ENCODE measurements at regions not wholly inside any gene's neighbourhood (a gene's known extent, or its start where the extent isn't known, plus 50 kb on each side); places are given as distances from the start of the nearest gene placed in this dataset.
"Not testable (repeated sequence)": the region's sequence is repeated elsewhere in the genome, so short reads cannot be mapped to it uniquely, and the experiment has no call there.

GRCh38 chr13:33550885-33551284 is 265.3 kb upstream of the STARD13 start:
- no peak for TF ChIP-seq CTCF (IDR thresholded peaks at IDR 0.05; ENCODE audit: insufficient read depth, low read depth, low read length, missing control alignments)
- no peak overlapping the region for H3K4me3 ChIP-seq (ENCODE audit: low read depth, low read length)
- no peak for DNase-seq (ENCODE audit: low read depth)

- no peak for TF ChIP-seq CTCF (IDR thresholded peaks at IDR 0.05; ENCODE audit: insufficient read depth, low read depth, low read length, missing control alignments)
- DNase-seq (ENCODE audit: low read depth), result peak; percentile 70
- no peak overlapping the region for H3K4me3 ChIP-seq (ENCODE audit: low read depth, low read length)
These were observed 262.8 kb upstream of the RFC3 start for GRCh38 chr13:33554919-33555791.

GRCh38 chr13:33556828-33557227 is 261.1 kb upstream of the RFC3 start:
- no peak overlapping the region for H3K4me3 ChIP-seq (ENCODE audit: low read depth, low read length)
- TF ChIP-seq CTCF (IDR thresholded peaks at IDR 0.05; ENCODE audit: insufficient read depth, low read depth, low read length, missing control alignments), result no peak
- no peak for DNase-seq (ENCODE audit: low read depth)

- DNase-seq (ENCODE audit: low read depth), result no peak
- TF ChIP-seq CTCF (IDR thresholded peaks at IDR 0.05; ENCODE audit: insufficient read depth, low read depth, low read length, missing control alignments), result no peak
These were observed 257.2 kb upstream of the RFC3 start for GRCh38 chr13:33560726-33561125.

GRCh38 chr13:33561627-33562026 is 256.3 kb upstream of the RFC3 start:
- no peak overlapping the region for H3K4me3 ChIP-seq (ENCODE audit: low read depth, low read length)
- no peak for TF ChIP-seq CTCF (IDR thresholded peaks at IDR 0.05; ENCODE audit: insufficient read depth, low read depth, low read length, missing control alignments)
- no peak for DNase-seq (ENCODE audit: low read depth)

More at GRCh38 chr13:33560726-33561125, 257.2 kb upstream of the RFC3 start:
- H3K4me3 ChIP-seq (ENCODE audit: low read depth, low read length), result no peak overlapping the region

DNA sequence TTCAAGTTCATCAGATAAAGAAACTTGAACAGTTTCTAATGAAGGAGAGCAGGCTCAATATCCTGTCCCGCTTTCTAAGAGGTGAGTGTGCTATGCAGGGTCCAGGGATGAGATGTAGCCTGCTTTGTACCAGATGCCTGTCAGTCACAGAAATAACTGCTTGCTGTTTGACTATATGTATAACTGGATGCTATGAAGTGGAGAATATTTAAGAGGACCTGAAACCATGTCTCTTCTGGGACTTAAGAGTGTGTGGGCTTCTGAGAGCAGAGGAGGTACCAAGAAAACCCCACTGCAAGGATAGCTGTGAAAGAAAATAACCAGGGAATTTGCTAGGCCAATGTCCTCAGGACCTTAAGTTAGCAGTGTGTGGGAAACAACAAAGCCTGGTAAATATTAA is 246.3 kb upstream of the RFC3 start:
- no peak overlapping the region for H3K4me3 ChIP-seq (ENCODE audit: low read depth, low read length)
- peak; percentile 11 for DNase-seq (ENCODE audit: low read depth)
- no peak for TF ChIP-seq CTCF (IDR thresholded peaks at IDR 0.05; ENCODE audit: insufficient read depth, low read depth, low read length, missing control alignments)

- H3K4me3 ChIP-seq (ENCODE audit: low read depth, low read length); DNase-seq (ENCODE audit: low read depth): not testable (repeated sequence)
These were observed 245.6 kb upstream of the RFC3 start for GRCh38 chr13:33572322-33572721.

Data from GM12865 (cell line).